GM10266 (cell line): ENCODE measurements at regions not wholly inside any gene's neighbourhood (a gene's known extent, or its start where the extent isn't known, plus 50 kb on each side); places are given as distances from the start of the nearest gene placed in this dataset.
"Not testable (repeated sequence)": the region's sequence is repeated elsewhere in the genome, so short reads cannot be mapped to it uniquely, and the experiment has no call there.

Source experiments
- DNase-seq: peaks from one replicate; pipeline ENCODE4 v3.0.0; 2012; ENCODE audit errors: extremely low spot score
- TF ChIP-seq, protein P1 (sequence below): IDR thresholded peaks from 2 replicates; pipeline ENCODE4 v1.5.1; 2012; ENCODE audit warnings: mild to moderate bottlenecking, low read depth; ENCODE audit not compliant: control insufficient read depth, insufficient read depth; ENCODE audit errors: missing control alignments

DNA sequence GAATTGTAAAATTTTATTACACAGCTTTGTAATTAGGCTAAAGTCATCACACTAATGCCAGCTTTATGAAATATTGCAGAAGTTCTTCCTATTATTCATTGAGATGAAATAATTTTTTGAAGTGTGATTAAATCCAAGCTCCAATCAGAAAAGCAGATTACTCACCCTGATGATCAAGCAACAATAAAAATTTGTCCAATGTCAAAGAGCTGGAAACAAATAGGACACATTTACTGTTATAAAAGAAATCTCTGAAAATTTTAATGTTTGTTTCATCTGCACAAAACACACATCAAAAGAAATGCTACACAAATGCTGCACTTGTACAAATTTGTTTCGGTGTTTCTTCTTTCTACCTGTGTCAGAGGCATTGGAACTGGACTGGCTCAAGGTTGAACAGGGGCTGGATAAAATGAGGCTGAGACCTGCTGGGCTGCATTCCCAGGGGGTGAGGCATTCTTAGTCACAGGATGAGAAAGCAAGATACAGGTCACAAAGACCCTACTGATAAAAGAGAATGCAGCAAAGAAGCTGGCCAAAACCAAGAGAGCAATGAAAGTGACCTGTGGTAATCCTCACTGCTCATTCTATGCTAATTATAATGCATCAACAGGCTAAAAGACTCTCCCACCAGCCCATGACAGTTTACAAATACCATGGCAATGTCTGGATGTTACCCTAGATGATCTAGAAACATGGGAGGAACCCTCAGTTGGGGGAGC is 78.3 kb downstream of the GASK1B start:
- no peak for DNase-seq
- TF ChIP-seq, protein P1, sequence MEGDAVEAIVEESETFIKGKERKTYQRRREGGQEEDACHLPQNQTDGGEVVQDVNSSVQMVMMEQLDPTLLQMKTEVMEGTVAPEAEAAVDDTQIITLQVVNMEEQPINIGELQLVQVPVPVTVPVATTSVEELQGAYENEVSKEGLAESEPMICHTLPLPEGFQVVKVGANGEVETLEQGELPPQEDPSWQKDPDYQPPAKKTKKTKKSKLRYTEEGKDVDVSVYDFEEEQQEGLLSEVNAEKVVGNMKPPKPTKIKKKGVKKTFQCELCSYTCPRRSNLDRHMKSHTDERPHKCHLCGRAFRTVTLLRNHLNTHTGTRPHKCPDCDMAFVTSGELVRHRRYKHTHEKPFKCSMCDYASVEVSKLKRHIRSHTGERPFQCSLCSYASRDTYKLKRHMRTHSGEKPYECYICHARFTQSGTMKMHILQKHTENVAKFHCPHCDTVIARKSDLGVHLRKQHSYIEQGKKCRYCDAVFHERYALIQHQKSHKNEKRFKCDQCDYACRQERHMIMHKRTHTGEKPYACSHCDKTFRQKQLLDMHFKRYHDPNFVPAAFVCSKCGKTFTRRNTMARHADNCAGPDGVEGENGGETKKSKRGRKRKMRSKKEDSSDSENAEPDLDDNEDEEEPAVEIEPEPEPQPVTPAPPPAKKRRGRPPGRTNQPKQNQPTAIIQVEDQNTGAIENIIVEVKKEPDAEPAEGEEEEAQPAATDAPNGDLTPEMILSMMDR: no peak

DNA sequence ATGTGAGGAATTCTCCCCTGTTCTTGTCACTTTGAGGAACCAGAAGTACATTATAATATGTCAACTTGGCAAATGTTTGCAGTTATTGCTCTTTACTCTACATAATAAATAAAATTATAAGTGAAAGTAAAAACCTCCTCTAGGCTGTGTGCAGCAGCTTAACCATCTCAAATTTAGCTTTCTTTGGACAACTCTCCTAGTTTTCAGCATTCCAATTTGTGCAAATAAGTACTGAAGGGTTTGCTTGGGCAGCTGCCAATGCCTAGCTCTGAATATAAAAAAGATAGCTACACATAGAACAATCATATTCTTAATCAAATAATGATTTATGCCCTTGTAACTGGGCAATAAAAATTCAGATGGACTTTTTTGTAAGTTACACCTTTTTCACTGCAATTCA is 82.5 kb downstream of the GASK1B start:
- TF ChIP-seq, protein P1: no peak
- DNase-seq: no peak

DNA sequence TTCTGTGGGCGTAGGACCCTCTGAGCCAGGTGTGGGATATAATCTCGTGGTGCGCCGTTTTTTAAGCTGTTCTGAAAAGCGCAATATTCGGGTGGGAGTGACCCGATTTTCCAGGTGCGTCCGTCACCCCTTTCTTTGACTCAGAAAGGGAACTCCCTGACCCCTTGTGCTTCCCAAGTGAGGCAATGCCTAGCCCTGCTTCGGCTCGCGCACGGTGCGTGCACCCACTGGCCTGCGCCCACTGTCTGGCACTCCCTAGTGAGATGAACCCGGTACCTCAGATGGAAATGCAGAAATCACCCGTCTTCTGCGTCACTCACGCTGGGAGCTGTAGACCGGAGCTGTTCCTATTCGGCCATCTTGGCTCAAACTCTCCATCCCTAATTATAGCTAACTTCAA is 82.9 kb downstream of the GASK1B start:
- not testable (repeated sequence) for DNase-seq

DNA sequence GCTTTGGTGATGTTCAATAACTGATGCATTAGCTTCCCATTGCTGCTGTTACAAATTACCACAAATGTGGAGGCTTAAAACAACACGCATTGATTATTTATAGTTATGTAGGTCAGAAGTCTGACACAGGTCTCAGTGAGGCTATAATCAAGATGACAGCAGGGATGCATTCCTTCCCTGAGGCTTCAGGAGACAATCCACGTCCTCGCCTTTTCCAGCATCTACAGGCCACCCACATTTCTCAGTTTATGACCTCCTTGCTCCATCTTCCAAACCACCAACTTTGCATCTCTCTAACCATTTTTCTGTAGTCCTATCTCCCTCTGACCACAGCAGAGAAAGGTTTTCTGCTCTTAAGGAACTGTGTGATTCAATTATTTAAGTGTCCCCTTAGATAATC is 92.5 kb downstream of the GASK1B start:
- TF ChIP-seq, protein P1: no peak

DNA sequence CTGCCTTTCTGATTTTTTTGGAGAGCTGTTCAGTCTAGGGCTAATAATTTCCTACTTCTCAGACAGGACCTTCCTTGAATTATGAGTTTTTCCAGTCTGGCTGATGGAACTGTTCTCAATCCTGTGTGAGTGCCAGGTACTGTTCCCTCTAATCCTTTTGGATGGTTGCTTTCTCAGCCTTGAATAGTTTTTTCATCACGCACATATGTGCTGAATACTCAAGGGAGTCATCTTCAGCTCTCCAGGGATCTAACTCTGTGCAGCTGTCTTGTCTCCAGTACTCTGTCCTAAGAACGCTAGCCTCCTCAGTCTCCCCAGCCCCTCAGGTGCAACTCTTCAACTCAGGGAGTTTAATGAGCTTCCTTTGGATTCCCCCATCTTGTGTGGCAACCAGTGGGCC is 93.2 kb downstream of the GASK1B start:
- TF ChIP-seq, protein P1: no peak
- no peak for DNase-seq

More for the DNA sequence above, 92.5 kb downstream of the GASK1B start:
- no peak for DNase-seq

GRCh38 chr4:158077835-158078234 is 95.0 kb downstream of the GASK1B start:
- TF ChIP-seq, protein P1: no peak
- DNase-seq: no peak

DNA sequence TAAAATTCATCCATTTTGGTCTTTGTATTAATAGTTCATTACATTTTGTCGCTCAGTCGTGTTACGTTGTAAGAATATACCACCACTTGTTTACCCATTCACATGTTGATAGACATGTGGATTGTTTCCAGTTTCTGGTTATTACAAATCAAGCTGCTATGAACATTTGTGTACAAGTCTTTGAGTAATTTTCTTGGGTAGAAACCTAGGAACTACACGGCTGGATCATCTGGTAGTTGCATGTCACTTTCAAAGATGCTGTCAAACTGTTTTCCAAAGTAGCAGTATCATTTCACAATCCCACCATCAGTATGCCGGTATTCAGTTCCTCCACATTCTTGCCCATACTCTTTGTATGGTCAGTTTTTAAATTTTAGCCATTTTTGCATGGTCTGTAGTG is 98.0 kb downstream of the GASK1B start:
- TF ChIP-seq, protein P1: no peak

DNA sequence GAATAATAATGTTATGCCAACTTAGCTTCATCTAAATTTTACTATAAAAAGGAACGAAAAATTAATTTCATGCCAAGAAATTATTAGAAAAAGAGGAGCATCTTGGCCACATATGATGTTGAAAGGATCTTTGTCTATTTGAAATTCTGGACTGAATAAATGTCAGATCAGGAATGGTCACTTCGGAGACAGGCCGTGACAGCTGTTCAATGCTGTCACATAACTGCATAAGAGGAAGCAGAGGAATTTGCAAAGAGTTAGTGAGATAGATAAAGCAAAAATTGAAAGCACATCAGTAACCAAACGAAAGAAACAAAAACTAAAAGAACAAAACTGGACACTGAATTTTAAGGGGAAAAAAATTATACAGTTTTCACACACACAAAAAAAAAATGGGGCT is 100.9 kb downstream of the GASK1B start:
- TF ChIP-seq, protein P1: no peak
- DNase-seq: no peak

More for the DNA sequence above, 98.0 kb downstream of the GASK1B start:
- no peak for DNase-seq
